IMR-90 (cell line): ENCODE measurements at regions not wholly inside any gene's neighbourhood (a gene's known extent, or its start where the extent isn't known, plus 50 kb on each side); places are given as distances from the start of the nearest gene placed in this dataset.

ENCODE experiments used
- ATAC-seq: fragments of 200-7000 bp; cut with Tn5 transposase; 2 replicates; pipeline ENCODE4 v1.9.1; 2020; ENCODE audit warnings: low read depth, mild to moderate bottlenecking, moderate library complexity
- BruUV-seq: library from RNA; stranded (reverse); fragments of 400-500 nt; replicated peaks from 2 replicates; lab custom pipeline; 2021; lab: Mats Ljungman, UMichigan
- CTCF ChIA-PET: fragments of 300-600 bp; formaldehyde crosslinking; extraction: SDS; loops from one replicate; lab custom pipeline; 2021; ENCODE audit warnings: antibody characterized with exemption; lab: Yijun Ruan, JAX
- POLR2A ChIA-PET: fragments of 300-600 bp; sonication (Branson Sonifier 250); formaldehyde crosslinking; loops from one replicate; lab custom pipeline; 2022; ENCODE audit warnings: antibody characterized with exemption; ENCODE audit not compliant: unreplicated experiment; lab: Charles Lee
- DNase-seq: peaks from one replicate; pipeline ENCODE4 v3.0.0; 2013
- H2AFZ ChIP-seq: replicated peaks from 2 replicates; pipeline ENCODE3; 2013; ENCODE audit warnings: low read length, mild to moderate bottlenecking; ENCODE audit not compliant: poor library complexity
- H2AK5ac ChIP-seq: 2 replicates; pipeline ENCODE4 v1.6.1; 2013; ENCODE audit warnings: low read depth, low read length, inconsistent platforms
- H2AK9ac ChIP-seq: replicated peaks from 2 replicates; pipeline ENCODE3; 2013; ENCODE audit warnings: mild to moderate bottlenecking, low read depth, low read length, moderate library complexity; ENCODE audit not compliant: poor library complexity
- H2BK120ac ChIP-seq: 2 replicates; pipeline ENCODE4 v1.6.1; 2013; ENCODE audit warnings: low read depth, low read length, inconsistent platforms
- H2BK15ac ChIP-seq: 3 replicates; pipeline ENCODE4 v1.6.1; 2013; ENCODE audit warnings: low read depth, low read length, inconsistent platforms
- H2BK20ac ChIP-seq: 2 replicates; pipeline ENCODE4 v1.6.1; 2013; ENCODE audit warnings: low read depth, mild to moderate bottlenecking, inconsistent platforms, low read length, moderate library complexity
- H2BK5ac ChIP-seq: 2 replicates; pipeline ENCODE4 v1.6.1; 2013; ENCODE audit warnings: mild to moderate bottlenecking, low read depth, low read length, inconsistent platforms; ENCODE audit not compliant: poor library complexity, severe bottlenecking
- H3K14ac ChIP-seq: replicated peaks from 2 replicates; pipeline ENCODE4 v1.6.1; 2013; ENCODE audit warnings: low read depth, low read length, inconsistent platforms
- H3K18ac ChIP-seq: 2 replicates; pipeline ENCODE4 v1.6.1; 2013; ENCODE audit warnings: low read depth, low read length, control low read depth
- H3K23ac ChIP-seq: 2 replicates; pipeline ENCODE4 v1.6.1; 2013; ENCODE audit warnings: low read depth, low read length, inconsistent platforms
- H3K27ac ChIP-seq: 2 replicates; pipeline ENCODE4 v1.5.1; 2013; ENCODE audit warnings: mild to moderate bottlenecking, control low read depth, low read length; ENCODE audit not compliant: insufficient read depth
- H3K27me3 ChIP-seq: 2 replicates; pipeline ENCODE4 v1.6.1; 2013; ENCODE audit warnings: low read length; ENCODE audit not compliant: control insufficient read depth, insufficient read depth
- H3K36me3 ChIP-seq: 2 replicates; pipeline ENCODE4 v1.6.1; 2013; ENCODE audit warnings: low read length, mixed read lengths; ENCODE audit not compliant: control insufficient read depth, insufficient read depth
- H3K4ac ChIP-seq: 2 replicates; pipeline ENCODE4 v1.6.1; 2013; ENCODE audit warnings: low read depth, low read length, inconsistent platforms
- H3K4me1 ChIP-seq: 2 replicates; pipeline ENCODE4 v1.6.1; 2013; ENCODE audit warnings: low read length, mixed read lengths; ENCODE audit not compliant: control insufficient read depth, insufficient read depth
- H3K4me2 ChIP-seq: 2 replicates; pipeline ENCODE4 v1.6.1; 2013; ENCODE audit warnings: low read depth, mild to moderate bottlenecking, control low read depth, low read length, moderate library complexity
- H3K4me3 ChIP-seq: 2 replicates; pipeline ENCODE4 v1.5.1; 2013; ENCODE audit warnings: low read depth, mild to moderate bottlenecking, control low read depth, low read length, moderate library complexity; ENCODE audit not compliant: insufficient read depth
- H3K56ac ChIP-seq: 2 replicates; pipeline ENCODE4 v1.6.1; 2013; ENCODE audit warnings: low read length, inconsistent platforms; ENCODE audit not compliant: insufficient read depth; ENCODE audit errors: extremely low read depth
- H3K79me1 ChIP-seq, 2 experiments: 2 replicates each; pipeline ENCODE4 v1.6.1; 2013; ENCODE audit warnings: low read length in 2 of 2, inconsistent platforms in 1 of 2, low read depth in 1 of 2
- H3K9ac ChIP-seq: 2 replicates; pipeline ENCODE4 v1.6.1; 2013; ENCODE audit warnings: low read depth, low read length, control low read depth
- H3K9me1 ChIP-seq: 2 replicates; pipeline ENCODE4 v1.6.1; 2013; ENCODE audit warnings: low read length, inconsistent platforms; ENCODE audit not compliant: insufficient read depth
- H3K9me3 ChIP-seq: 2 replicates; pipeline ENCODE4 v1.6.1; 2013; ENCODE audit warnings: low read length; ENCODE audit not compliant: control insufficient read depth, insufficient read depth
- H4K20me1 ChIP-seq: 2 replicates; pipeline ENCODE4 v1.6.1; 2013; ENCODE audit warnings: low read length, inconsistent platforms; ENCODE audit not compliant: insufficient read depth
- H4K5ac ChIP-seq: 2 replicates; pipeline ENCODE4 v1.6.1; 2013; ENCODE audit warnings: mild to moderate bottlenecking, low read depth, low read length, control low read depth
- H4K8ac ChIP-seq, 2 experiments: 2 replicates each; pipeline ENCODE4 v1.6.1; 2013; ENCODE audit warnings: low read depth in 2 of 2, low read length in 2 of 2, control low read depth in 1 of 2, inconsistent platforms in 1 of 2
- H4K91ac ChIP-seq: 2 replicates; pipeline ENCODE4 v1.6.1; 2013; ENCODE audit warnings: low read depth, low read length, inconsistent platforms; ENCODE audit not compliant: insufficient read depth
- BHLHE40 ChIP-seq: fragments of 150-350 bp; IDR thresholded peaks from 2 replicates; pipeline ENCODE4 v1.6.1; 2016; ENCODE audit warnings: mild to moderate bottlenecking, low read depth, low read length
- FOS ChIP-seq: fragments of 150-350 bp; IDR thresholded peaks from 2 replicates; pipeline ENCODE4 v1.6.1; 2016; ENCODE audit warnings: low read depth, low read length
- MAFK ChIP-seq: IDR thresholded peaks from 2 replicates; pipeline ENCODE4 v1.6.1; 2012; ENCODE audit warnings: low read depth, low read length, improper control_type of control experiment
- MAZ ChIP-seq: IDR thresholded peaks from 2 replicates; pipeline ENCODE4 v1.6.1; 2012; ENCODE audit warnings: low read depth, mild to moderate bottlenecking, low read length, improper control_type of control experiment, moderate library complexity, borderline replicate concordance
- POLR2A ChIP-seq: IDR thresholded peaks from 2 replicates; pipeline ENCODE4 v1.6.1; 2012; ENCODE audit warnings: mild to moderate bottlenecking, low read depth, low read length
- RFX5 ChIP-seq: IDR thresholded peaks from 2 replicates; pipeline ENCODE4 v1.8.0; 2012; ENCODE audit warnings: low read depth, mild to moderate bottlenecking, low read length, moderate library complexity
- SMC3 ChIP-seq: fragments of 150-350 bp; IDR thresholded peaks from 2 replicates; pipeline ENCODE4 v1.6.1; 2016; ENCODE audit warnings: low read depth, mild to moderate bottlenecking, antibody characterized with exemption, low read length, moderate library complexity
- WGBS, 2 experiments: methylation state at CpG; one replicate each; pipeline versions ENCODE4 v1.1.5 to v1.1.7; 2013; ENCODE audit warnings: missing lambda C conversion rate in 2 of 2; ENCODE audit not compliant: insufficient read length in 1 of 2; ENCODE audit errors: extremely low coverage in 2 of 2; 5-methylcytosine and 5-hydroxymethylcytosine counted together
- dilution Hi-C: fragments of 300-500 bp; cut with HindIII; formaldehyde crosslinking; loops from one replicate; pipeline ENCODE4 v1.14.3; 2018; ENCODE audit warnings: low sequenced_read_pairs; ENCODE audit not compliant: unreplicated experiment
- in situ Hi-C: fragments of 300-500 bp; cut with MboI; formaldehyde crosslinking; loops from 3 replicates; pipeline ENCODE4 v1.14.3; 2019; ENCODE audit warnings: low sequenced_read_pairs, inconsistent platforms, mixed read lengths
- intact Hi-C: fragments of 100-400 bp; cut with micrococcal nuclease; formaldehyde crosslinking; loops from 2 replicates; pipeline ENCODE4 v1.10.0; 2022

DNA sequence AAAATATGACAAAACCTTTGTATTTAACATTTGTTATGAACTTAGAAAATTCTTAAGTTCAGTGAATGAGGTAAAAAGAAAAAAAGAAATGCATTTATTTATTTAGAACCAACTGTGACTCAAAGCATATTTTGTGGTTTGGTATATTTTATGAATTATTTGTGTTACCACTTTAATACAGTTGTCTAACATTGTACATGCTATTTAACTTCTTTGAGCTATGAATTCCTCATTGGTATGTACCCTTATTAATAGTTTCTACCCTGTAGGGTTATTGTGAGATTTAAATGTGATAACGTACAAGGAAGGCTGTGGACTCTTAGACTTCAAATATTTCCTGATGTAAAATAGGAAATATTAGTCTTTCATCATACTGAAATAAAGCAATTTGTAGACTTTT is 162.6 kb downstream of the MMUT start:
- BruUV-seq: no TSS peak
- intact Hi-C loops: no loop called here
- in situ Hi-C loops: no loop called here
- dilution Hi-C loops: no loop called here
- Histone ChIP-seq H3K9me1 (no peaks in the 10 kb centered on the region), H3K4me2 (no peak overlapping the region), H3K9me3 (no peaks in the 10 kb centered on the region), H3K27me3 (no peaks in the 10 kb centered on the region), H2AFZ (no peak overlapping the region), H3K14ac (no peak overlapping the region), H3K56ac (no peak overlapping the region), H3K4me1 (no peaks in the 10 kb centered on the region), H3K4ac (no peak overlapping the region), H3K79me1 (no peaks in the 10 kb centered on the region), H4K8ac (no peak overlapping the region), H4K5ac (no peak overlapping the region), H2BK20ac (no peak overlapping the region), H2AK9ac (no peak overlapping the region), H3K4me3 (no peak overlapping the region), H2BK15ac (no peak overlapping the region), H2BK120ac (no peak overlapping the region), H4K91ac (no peak overlapping the region), H3K23ac (no peak overlapping the region), H3K18ac (no peak overlapping the region), H3K36me3 (no peaks in the 10 kb centered on the region), H4K20me1 (no peaks in the 10 kb centered on the region), H2BK5ac (no peak overlapping the region), H2AK5ac (no peak overlapping the region), H3K9ac (no peak overlapping the region), H3K27ac (no peak overlapping the region)
- DNase-seq (no peak), ATAC-seq (no peak)
- WGBS, 2 experiments: no CpG with 5 or more reads among the region's 1 CpG
- no peak for TF ChIP-seq RFX5
- TF ChIP-seq SMC3: no peak
- TF ChIP-seq MAFK: no peak
- TF ChIP-seq FOS: no peak
- TF ChIP-seq MAZ: no peak
- TF ChIP-seq POLR2A: no peak
- TF ChIP-seq BHLHE40: no peak
- ChIA-PET CTCF (interaction anchor here (0.9 kb wide), 1 partner anchor 21 kb away, joined by 3 read pairs; no protein-coding TSS in a partner anchor), POLR2A (no interaction called here)
